ENCODE measurements at regions not wholly inside any gene's neighbourhood (a gene's known extent, or its start where the extent isn't known, plus 50 kb on each side); places are given as distances from the start of the nearest gene placed in this dataset.

DNA sequence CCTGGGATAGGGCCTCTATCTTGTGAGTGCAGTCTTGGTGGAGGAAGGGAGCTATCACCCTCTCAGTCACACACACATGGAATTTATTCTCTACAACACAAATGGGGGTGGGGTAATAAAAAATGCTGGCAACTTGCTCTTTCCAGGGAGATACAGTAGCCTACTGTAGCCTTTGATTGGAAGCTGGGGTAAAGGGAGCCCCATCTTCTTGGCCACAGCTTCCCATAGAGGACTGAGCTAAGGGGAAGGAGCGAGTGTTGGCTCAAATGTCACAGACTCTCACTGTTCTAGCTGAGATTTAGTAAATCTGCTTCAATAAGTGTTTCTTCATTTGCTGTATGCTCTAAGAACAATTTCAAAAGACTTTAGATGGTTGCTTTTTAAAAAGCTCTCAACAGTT lies 222.2 kb upstream of the CXCL12 start:
- DNase-seq (ENCODE audit: low read depth in 1 of 2, low spot score in 1 of 2): no peak

DNA sequence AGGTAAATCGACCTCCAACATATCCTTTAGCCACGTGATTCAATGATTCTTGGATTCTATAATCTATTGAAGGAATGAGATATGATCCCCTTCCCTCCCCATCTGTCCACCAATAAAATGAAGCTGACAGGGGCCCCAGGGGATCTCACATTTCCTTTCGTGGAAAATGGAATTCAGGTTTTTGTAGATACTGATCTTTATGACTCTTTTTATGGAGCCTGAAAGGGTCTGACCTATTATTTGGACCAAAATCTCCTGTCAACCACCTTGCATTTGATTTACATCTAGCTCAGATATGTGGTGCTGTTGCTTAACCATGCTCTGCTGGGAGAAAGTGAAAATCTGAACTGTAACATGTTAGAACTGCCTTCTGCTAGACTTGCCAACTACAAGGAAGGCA lies 234.0 kb upstream of the CXCL12 start:
- DNase-seq (ENCODE audit: low read depth in 1 of 2, low spot score in 1 of 2): no peak

DNA sequence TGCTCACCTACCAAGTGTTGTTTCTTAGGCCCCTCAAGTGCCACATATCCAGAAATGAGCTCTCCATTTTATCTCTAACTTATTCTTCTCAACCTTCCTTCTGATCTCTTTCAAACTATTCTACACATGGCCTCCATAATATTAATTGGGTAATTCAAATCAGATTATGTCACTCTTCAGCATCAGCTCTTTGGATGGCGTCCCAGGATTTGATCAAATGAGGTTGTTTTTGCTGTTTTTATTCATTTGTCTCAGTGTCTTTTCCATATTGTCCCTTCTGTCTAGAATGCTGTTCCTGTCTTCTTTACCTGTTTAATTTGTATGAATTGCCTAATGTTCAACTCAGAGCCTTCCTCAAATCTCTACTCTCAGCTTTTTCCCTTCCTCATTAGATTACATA lies 234.6 kb upstream of the CXCL12 start:
- DNase-seq (ENCODE audit: low read depth in 1 of 2, low spot score in 1 of 2): no peak

DNA sequence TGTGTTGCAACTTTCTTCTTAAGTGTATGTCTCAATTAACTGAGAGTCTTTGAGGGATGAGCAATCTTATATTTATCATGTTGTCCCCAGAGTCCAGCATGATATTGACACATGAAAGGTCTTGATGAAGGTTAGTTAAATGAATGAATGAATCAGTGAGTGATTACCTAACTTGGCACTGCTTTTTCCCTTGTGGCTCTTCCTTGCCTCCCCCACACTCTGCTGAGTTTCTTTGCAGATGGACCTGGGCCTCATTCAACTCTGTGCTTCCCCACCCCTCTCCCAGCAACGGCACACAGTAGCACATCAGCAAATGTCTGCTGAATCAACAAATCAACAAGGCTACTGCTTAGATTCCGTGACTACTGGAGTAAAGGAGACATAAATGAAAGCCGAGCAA lies 235.1 kb upstream of the CXCL12 start:
- DNase-seq (ENCODE audit: low read depth in 1 of 2, low spot score in 1 of 2): no peak

DNA sequence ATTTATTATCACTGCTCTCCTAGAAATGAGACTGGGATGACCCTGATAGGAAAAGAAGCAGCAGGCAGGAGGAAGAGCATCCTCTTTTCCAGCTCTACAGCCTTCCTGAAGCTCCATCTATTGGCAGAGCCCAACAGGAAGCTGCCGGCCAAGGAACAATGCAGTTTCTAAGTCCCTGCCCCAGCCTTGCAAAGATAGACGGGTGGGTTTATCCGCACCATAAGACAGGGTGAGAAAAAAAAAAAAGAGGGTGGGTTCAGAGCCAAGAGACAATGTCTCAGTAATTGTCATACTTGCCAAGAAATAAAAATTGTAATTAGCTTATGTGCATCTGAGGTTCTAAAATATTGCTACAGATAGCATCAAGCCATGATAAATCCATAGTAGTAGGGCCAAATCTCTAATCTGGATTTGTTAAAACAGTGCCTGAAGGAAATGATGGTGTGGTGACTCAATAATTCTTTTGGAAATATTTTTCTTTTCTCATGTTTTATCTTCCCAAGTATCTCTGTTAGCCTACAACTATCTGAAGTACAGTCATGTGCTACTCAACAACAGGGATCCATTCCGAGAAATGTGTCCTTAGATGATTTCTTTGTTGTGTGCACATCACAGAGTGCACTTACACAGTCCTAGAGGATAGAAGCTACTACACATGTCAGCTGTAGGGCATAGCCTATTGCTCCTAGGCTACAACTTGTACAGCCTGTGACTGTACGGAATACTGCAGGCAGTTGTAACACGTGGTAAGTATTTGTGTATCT lies 242.9 kb upstream of the CXCL12 start:
- no peak for DNase-seq (ENCODE audit: low read depth in 1 of 2, low spot score in 1 of 2)

DNA sequence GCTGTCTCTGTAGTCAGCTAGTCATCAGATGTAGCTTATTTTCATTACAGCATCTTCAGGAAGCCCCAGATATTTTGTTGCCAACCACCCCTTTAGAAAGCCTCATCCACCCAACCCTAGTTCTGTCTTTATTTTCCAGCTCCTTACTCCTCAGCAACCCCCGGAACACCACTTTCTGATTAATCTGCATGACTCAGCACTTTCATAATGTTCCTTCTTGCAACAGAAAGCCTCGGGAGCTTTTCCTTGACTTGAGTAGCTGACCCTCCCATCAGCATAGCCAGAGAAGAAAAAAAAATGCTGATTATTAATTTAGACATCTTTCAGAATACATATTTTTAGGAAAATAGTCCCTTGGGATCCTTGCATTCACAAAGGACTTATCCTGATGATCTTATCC lies 244.0 kb upstream of the CXCL12 start:
- DNase-seq (ENCODE audit: low read depth in 1 of 2, low spot score in 1 of 2): no peak

DNA sequence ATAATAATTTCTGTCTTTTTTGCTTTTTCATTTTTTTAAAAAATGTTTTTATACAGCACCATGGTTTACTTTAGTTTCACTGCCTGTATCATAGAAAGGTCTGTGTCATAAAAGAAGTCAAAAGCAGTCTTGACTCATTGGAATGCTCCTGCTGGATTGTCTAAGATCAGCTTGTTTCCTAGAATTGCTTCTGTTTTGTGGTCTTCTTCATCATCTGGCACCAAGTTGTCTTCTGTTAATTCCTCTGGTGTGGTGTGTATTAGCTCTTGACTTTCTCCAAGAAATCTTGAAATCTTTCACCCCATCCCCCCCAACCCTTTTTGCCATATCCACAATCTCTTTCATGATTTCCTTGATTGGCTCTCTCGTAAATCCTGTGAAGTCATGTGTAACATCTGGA lies 250.3 kb upstream of the CXCL12 start:
- DNase-seq (ENCODE audit: low read depth in 1 of 2, low spot score in 1 of 2): no peak

DNA sequence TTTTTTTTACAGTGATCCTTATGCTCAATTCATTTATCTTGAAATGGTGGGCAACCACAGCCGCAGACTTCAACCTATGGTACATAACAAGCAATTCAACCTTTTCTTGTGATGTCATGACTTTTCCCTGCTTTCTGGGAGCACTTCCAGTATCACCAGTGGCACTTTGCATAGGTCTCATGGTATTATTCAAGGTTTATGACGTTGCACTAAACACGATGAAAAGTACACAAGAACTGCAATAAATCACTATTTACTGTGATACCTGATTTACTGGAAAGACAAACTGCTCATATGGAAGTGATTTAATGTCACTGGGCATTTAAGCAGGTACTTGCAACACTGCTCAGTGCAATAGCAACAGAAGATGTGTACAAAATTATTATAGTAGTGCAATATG lies 251.7 kb upstream of the CXCL12 start:
- DNase-seq (ENCODE audit: low read depth in 1 of 2, low spot score in 1 of 2): no peak

DNA sequence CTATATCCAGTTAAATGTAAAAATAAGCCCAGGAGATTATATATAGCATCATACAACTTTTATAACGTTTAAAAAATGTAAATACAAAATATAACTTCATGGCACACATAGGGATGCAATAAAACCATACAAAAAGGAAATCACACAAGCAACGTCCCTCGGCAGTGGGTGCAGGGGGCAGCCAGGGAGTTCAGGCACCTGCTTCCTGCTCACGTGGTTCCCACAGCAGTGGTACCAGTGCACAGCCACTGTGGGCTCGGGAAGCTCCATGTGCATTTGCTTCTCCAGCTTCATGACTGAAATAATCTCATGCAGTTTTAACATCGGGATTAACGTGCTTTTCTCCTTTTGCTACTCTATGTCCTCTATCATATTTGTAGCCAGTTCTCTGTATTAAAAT lies 255.5 kb upstream of the CXCL12 start:
- DNase-seq (ENCODE audit: low read depth in 1 of 2, low spot score in 1 of 2): no peak

DNA sequence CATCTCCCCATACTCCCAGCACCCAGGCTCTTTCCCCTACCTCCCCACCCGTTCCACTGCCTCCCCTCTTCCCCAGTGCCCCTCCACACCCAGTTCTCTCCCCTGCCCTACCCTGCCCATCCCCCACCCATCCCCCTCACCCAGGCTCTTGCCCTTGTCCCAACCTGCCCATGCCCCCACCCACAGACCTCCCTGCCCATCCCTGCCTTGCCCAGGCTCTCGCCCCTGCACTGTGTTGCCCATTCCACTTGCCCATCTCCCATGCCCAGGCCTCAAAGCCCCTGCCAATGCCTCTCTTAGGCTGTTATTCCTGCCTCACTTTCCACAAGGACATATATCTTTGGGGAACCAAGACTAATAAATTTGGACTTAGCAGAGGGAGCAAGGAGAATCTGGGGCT lies 262.6 kb upstream of the CXCL12 start:
- DNase-seq (ENCODE audit: low read depth in 1 of 2, low spot score in 1 of 2): no peak

DNA sequence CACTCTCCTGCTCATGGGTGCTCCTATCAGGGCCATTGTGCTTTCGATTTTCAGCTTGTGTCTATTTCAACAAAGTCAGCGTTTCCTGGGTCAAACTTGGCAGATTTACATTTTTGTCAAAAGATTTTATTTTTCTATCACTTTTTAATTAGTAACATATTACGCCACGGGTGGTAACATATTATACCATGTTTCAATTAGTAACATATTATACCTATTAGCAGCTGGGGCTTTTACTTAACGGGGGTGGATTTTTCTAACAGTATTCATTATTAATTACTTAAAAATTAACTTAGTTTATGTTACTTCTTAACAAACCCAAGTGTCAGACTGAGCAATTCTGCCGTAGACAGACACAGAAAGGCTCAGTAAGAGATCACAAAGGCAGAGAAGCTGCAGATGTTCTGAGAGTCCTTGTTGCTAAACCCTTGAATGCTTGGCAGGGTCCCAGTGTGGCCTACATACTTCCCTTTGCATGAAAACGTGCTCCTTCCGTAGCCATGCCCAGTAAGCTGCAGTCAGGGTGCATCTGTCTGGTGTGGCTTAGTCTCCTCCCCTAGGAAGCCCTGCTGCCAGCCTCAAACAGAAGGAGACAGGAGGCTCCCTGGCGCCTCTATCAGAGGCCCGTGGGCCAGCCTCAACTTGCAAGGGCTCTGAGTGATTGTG lies 263.1 kb upstream of the CXCL12 start:
- no peak for DNase-seq (ENCODE audit: low read depth in 1 of 2, low spot score in 1 of 2)

DNA sequence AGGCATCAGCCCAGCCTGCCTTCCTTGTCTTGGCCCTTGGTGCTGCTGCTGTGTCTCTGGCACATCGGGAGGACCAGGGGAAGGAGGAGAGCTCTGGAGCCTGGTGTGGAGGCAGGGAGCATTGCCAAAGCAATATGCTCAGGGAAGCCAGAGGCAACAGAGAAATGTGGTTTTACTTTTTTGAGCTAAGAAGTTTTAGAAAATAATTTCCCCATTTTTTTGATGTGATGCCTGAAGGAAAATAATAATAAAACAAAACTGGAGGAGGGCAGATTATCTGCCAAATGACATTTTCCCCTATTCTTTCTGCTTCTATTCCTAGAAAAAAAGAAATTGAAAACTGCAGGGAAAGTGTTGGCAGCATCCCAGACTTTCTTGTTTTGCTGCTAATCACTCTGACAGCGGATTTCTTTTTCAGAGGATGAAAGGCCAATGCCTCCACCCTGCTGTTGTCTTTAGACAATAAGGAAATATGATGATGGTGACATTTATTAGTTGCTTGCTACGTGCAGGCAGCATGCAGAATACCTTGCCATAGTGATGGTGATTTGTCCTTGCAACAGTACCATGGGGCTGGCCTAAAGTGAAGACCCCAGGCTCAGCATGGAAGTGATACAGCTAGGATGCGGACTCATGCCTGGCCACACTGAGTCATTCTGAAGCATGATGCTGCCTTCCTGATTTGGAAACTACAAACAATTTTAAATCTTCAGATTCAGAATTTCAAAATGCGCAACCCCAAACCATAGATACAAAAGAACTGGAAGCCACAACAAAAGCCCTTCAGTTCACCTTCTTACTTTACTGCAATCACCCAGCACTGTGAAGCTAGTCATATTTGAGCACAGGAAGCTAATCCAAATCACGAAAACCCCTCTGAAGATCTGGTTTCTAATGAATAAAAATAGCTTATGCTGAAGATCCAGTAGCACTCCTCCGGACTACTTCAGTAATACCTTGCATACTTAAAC lies 260.2 kb upstream of the TMEM72 start:
- no peak for DNase-seq (ENCODE audit: low read depth in 1 of 2, low spot score in 1 of 2)

DNA sequence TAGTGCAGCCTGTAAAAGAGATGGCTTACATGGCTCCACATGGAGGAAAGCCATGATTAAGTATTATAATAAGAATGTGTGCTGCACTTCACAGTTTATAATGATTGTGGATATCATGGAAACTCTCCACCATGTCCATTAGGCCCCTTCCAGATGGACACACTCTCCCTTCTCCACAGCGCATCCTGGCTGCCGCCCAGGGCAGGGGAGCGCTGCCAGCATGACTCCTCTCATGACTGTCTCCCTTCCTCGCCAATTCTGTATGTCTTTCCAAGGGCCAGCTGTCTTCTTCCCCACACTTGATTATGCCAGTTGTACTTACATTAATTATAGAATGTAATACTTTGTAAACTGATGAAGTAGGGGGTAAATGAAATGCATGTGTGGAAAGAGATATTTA lies 259.3 kb upstream of the TMEM72 start:
- DNase-seq (ENCODE audit: low read depth in 1 of 2, low spot score in 1 of 2): no peak

DNA sequence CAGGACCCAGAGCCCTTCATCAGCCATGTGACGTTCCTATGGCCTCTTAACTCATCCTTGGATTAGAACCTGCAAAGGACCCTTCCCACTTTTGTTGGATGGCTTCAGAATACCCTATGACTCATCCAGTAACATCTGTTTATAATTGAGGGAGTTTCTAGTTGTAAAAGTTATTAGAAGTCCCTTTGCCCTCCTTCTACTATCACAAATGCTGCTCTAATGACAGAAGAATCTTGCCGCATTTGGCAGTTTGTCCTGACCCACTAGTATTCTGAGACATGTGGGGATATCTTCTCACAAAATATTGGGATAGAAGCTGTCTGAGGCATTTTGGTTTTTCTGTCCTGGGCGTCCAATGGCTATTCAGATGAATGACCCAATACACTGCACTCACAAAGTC lies 251.8 kb upstream of the TMEM72 start:
- DNase-seq (ENCODE audit: low read depth in 1 of 2, low spot score in 1 of 2): no peak

DNA sequence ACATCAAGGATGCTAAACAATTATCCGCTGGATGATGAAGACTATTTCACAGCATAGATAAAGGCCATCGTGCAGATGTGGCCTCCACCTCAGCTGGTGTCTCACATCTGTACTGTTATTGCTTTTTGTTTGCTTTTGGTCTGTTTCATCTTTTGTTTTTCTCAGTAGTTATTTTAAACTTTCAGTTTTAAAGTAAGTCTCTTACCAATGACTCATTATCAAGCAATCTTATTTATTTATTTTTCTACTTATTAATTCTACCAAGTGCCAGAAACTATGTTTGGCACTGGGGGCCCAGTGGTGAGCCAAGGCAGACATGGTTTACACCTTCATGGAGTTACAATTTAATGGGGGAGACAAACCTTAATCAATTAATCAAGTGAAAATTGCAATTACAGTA lies 250.9 kb upstream of the TMEM72 start:
- no peak for DNase-seq (ENCODE audit: low read depth in 1 of 2, low spot score in 1 of 2)

DNA sequence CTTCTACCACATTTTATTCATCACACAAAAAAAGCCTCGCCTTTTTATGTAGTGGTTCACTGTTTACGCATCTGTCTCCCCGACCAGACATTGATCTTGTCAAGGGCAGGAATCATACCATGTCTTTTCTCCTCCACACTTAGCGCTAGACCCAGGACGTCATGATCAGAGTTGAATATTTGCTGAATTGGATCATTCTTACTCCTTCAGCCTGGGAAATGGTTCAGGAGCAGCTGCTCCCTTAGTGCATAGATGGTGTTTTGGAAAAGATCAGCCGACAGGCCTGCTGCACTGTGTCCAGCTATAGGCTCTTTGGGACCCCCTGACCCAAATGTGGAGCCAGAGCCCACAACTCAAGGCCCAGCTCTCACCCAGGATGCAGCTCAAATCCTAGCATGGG lies 249.1 kb upstream of the TMEM72 start:
- DNase-seq (ENCODE audit: low read depth in 1 of 2, low spot score in 1 of 2): no peak

DNA sequence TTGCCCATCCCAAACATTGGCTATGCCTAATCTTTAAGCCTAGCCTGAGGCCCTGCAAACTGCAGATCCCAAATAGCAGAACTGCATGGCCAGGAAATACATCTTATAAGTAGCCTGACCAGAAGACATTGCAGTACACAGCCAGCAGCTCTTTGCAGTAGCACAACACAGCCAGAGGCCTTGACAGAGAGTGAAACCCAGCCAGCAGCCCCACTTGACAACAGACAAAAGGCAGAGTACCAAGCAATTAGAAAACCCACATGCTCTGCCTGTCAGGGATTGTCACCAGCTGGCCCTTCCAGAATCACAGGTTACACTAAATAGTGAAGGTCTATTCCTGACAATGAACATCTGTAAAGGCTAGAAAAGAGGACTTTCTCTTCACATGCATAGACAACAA lies 242.8 kb upstream of the TMEM72 start:
- no peak for DNase-seq (ENCODE audit: low read depth in 1 of 2, low spot score in 1 of 2)

DNA sequence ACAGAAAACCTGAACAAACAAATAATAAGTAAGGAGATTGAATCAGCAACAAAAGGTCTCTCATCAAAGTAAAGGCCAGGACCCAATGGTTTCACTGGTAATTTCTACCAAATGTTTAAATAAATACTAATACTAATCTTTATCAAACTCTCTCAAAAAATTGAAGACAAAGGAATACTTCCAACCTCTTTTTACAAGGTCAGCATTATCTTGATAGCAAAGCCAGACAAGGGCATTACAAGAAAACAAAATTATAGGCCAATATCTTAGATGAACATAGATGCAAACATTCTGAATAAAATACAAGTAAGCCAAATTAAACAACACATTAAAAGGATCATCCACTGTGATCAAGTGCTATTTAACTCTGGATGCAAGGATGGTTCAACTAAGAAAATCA lies 239.8 kb upstream of the TMEM72 start:
- no peak for DNase-seq (ENCODE audit: low read depth in 1 of 2, low spot score in 1 of 2)

DNA sequence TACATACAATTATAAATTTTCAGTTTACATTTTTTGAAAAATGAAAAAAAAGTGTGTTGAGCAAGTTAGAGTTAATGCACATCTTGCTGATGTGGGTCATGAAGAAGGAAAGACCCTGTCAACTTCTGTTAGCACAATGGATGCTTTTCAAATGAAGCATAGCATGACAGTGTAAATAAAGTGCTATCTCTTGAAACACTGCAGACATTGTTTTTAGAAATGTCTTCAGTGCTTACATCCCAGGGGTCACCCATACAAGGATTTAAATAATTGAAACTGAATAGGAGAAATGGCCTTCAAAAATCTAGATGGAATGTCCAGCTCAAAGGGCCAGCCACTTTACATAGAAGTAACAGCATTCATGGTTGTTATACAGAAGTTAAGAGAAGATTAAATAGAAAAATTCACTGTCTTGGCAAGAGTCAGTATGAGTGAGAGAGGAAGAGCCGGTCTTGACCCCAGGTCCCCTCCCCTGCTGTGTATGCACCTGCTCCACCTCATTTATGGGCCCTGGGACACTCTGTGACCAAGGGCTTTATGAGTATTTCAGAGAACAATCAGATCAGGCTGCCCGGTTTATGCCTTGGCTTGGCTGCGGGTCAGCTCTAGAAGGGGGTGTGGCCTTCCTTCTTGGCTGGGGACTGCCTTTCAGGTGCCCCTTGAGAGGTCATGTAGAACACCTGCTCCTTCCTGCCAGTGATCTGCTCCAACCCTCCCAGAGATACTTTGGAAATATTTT lies 237.7 kb upstream of the TMEM72 start:
- no peak for DNase-seq (ENCODE audit: low read depth in 1 of 2, low spot score in 1 of 2)

DNA sequence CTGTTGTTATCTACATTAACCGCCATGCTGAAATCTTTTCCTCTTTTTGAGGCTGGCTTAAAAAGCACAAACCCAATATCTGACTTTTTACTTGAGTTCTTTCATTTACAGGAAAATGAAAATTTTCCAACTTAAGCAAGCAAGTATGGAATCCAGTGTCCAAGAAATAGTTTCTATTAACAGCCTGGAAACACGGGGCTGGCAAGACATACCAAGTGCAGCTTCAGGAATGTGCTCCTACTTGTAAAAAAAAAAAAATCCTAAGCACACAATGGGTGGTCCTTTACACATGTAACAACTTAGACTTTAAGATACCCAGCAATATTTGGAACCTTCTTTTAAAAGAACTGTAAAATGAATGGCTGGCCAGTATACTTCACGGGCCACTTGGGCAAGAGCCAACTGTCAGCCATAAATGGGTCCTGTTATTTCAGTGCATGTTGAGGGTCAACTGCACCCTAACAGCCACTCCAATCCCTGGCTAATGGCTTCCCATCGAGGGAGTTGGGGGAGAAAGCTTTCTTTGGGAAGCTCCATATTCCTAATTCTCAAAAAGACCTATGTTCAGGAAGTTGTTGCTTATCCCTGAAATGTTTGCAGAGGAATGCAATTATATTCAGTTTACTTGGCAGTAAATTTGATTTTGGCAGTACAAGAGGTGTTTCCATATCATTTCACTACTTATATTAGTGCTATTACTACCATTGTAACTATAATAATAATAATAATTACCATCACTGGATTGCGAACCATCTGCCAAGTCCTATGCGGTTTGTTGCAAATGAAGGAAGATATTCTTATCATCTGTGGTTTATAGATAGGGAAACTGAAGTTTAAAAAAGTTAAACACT lies 236.4 kb upstream of the TMEM72 start:
- no peak for DNase-seq (ENCODE audit: low read depth in 1 of 2, low spot score in 1 of 2)
